B cell (primary cell): ENCODE measurements at regions not wholly inside any gene's neighbourhood (a gene's known extent, or its start where the extent isn't known, plus 50 kb on each side); places are given as distances from the start of the nearest gene placed in this dataset.

Experiments
- ATAC-seq: fragments of 200-7000 bp; cut with Tn5 transposase; one replicate; pipeline ENCODE4 v1.10.0; 2021; ENCODE audit warnings: low read depth, mild to moderate bottlenecking, moderate number of reproducible peaks, moderate library complexity
- CTCF ChIA-PET: fragments of 350-600 bp; sonication (Branson Sonifier 250); formaldehyde crosslinking; loops from one replicate; lab custom pipeline; 2021; ENCODE audit warnings: antibody characterized with exemption, inconsistent platforms; lab: Charles Lee
- POLR2A ChIA-PET: fragments of 350-600 bp; sonication (Branson Sonifier 250); formaldehyde crosslinking; loops from one replicate; lab custom pipeline; 2021; ENCODE audit warnings: antibody characterized with exemption; lab: Charles Lee
- DNase-seq: peaks from one replicate; pipeline ENCODE4 v3.0.0; 2013
- H2AFZ ChIP-seq: 2 replicates; pipeline ENCODE4 v1.6.1; 2012; ENCODE audit warnings: mild to moderate bottlenecking, low read depth, low read length; ENCODE audit not compliant: insufficient read depth, poor library complexity, severe bottlenecking
- H3K27ac ChIP-seq, 2 donors: 1 replicate in 1 of 2; 2 replicates in 1 of 2; pipeline ENCODE4 v1.5.1; 2012 to 2013; ENCODE audit warnings: low read length in 2 of 2, mild to moderate bottlenecking in 2 of 2, moderate library complexity in 1 of 2
- H3K27me3 ChIP-seq, 4 experiments: fragments of 200-600 bp in 1 of 4; sonication (generic) in 1 of 4; replicated peaks in 1 of 4; 1 replicate in 2 of 4; 2 replicates in 2 of 4; pipeline versions ENCODE4 v1.6.1 to v1.7.0; 2013 to 2016; ENCODE audit warnings: low read length in 3 of 4, mild to moderate bottlenecking in 2 of 4, mixed read lengths in 1 of 4, moderate library complexity in 1 of 4; ENCODE audit not compliant: insufficient read depth in 4 of 4, control insufficient read depth in 3 of 4; ENCODE audit errors: control extremely low read depth in 1 of 4
- H3K36me3 ChIP-seq, 2 experiments: replicated peaks in 1 of 2; 1 replicate in 1 of 2; 2 replicates in 1 of 2; pipeline versions ENCODE4 v1.6.1 to v1.7.1; 2013; ENCODE audit warnings: low read length in 1 of 2; ENCODE audit not compliant: insufficient read depth in 2 of 2, control insufficient read depth in 1 of 2; ENCODE audit errors: control extremely low read depth in 1 of 2, extremely low read depth in 1 of 2
- H3K4me1 ChIP-seq, 2 donors: fragments of 200-600 bp in 1 of 2; sonication (generic) in 1 of 2; 1 replicate in 1 of 2; 2 replicates in 1 of 2; pipeline versions ENCODE4 v1.5.1 to v1.6.1; 2013 to 2017; ENCODE audit warnings: low read length in 2 of 2; ENCODE audit not compliant: control insufficient read depth in 2 of 2, insufficient read depth in 2 of 2
- H3K4me2 ChIP-seq: replicated peaks from 2 replicates; pipeline ENCODE3; 2012; ENCODE audit warnings: mild to moderate bottlenecking, low read depth, low read length; ENCODE audit not compliant: poor library complexity, severe bottlenecking
- H3K4me3 ChIP-seq, 5 experiments: fragments of 200-600 bp in 1 of 5; sonication (generic) in 1 of 5; 1 replicate in 3 of 5; 2 replicates in 2 of 5; pipeline versions ENCODE4 v1.5.1 to v1.7.0; 2011 to 2016; ENCODE audit warnings: low read length in 4 of 5, mild to moderate bottlenecking in 4 of 5, low read depth in 2 of 5, control low read depth in 1 of 5, moderate library complexity in 1 of 5; ENCODE audit not compliant: insufficient read depth in 1 of 5; ENCODE audit errors: control extremely low read depth in 1 of 5, extremely low read depth in 1 of 5
- H3K79me2 ChIP-seq: fragments of 200-600 bp; sonication (generic); one replicate; pipeline ENCODE4 v1.6.0; 2016; ENCODE audit warnings: low read length; ENCODE audit not compliant: control insufficient read depth, insufficient read depth
- H3K9ac ChIP-seq: fragments of 200-600 bp; sonication (generic); 2 replicates; pipeline ENCODE4 v1.6.1; 2017; ENCODE audit warnings: mild to moderate bottlenecking, low read length, moderate library complexity
- H3K9me3 ChIP-seq, 3 donors: one replicate each; pipeline versions ENCODE4 v1.6.1 to v1.7.1; 2013; ENCODE audit warnings: low read length in 2 of 3; ENCODE audit not compliant: control insufficient read depth in 2 of 3, insufficient read depth in 1 of 3; ENCODE audit errors: control extremely low read depth in 1 of 3
- H4K20me1 ChIP-seq: 2 replicates; pipeline ENCODE4 v1.6.0; 2012; ENCODE audit warnings: mild to moderate bottlenecking, low read length; ENCODE audit not compliant: insufficient read depth, control insufficient read depth, poor library complexity, severe bottlenecking
- H3K27ac Mint-ChIP-seq: one replicate; pipeline ENCODE4 v1.8.0; 2021; ENCODE audit warnings: mixed read lengths
- H3K27me3 Mint-ChIP-seq: one replicate; pipeline ENCODE4 v1.8.0; 2021; ENCODE audit warnings: mixed read lengths
- H3K4me1 Mint-ChIP-seq: one replicate; pipeline ENCODE4 v1.8.0; 2021; ENCODE audit warnings: mixed read lengths
- H3K4me3 Mint-ChIP-seq: one replicate; pipeline ENCODE4 v1.8.0; 2021; ENCODE audit warnings: mixed read lengths
- H3K9me3 Mint-ChIP-seq: one replicate; pipeline ENCODE4 v1.8.0; 2022; ENCODE audit warnings: mixed read lengths; ENCODE audit not compliant: insufficient read depth
- EZH2 ChIP-seq: IDR thresholded peaks from 2 replicates; pipeline ENCODE4 v1.6.1; 2012; ENCODE audit warnings: borderline replicate concordance, low read depth, mild to moderate bottlenecking, moderate library complexity, low read length; ENCODE audit not compliant: insufficient read depth, poor library complexity, severe bottlenecking
- WGBS: methylation state at CpG from one replicate; pipeline ENCODE4 v1.1.5; 2013; ENCODE audit warnings: missing lambda C conversion rate; ENCODE audit not compliant: insufficient coverage; 5-methylcytosine and 5-hydroxymethylcytosine counted together
- intact Hi-C: fragments of 100-400 bp; cut with micrococcal nuclease; formaldehyde crosslinking; loops from one replicate; pipeline ENCODE4 v1.10.0; 2022
- TF ChIP-seq, protein P1 (sequence below): fragments of 200-600 bp; IDR thresholded peaks from one replicate; pipeline ENCODE4 v1.8.0; 2022; ENCODE audit warnings: antibody characterized with exemption, mild to moderate bottlenecking

DNA sequence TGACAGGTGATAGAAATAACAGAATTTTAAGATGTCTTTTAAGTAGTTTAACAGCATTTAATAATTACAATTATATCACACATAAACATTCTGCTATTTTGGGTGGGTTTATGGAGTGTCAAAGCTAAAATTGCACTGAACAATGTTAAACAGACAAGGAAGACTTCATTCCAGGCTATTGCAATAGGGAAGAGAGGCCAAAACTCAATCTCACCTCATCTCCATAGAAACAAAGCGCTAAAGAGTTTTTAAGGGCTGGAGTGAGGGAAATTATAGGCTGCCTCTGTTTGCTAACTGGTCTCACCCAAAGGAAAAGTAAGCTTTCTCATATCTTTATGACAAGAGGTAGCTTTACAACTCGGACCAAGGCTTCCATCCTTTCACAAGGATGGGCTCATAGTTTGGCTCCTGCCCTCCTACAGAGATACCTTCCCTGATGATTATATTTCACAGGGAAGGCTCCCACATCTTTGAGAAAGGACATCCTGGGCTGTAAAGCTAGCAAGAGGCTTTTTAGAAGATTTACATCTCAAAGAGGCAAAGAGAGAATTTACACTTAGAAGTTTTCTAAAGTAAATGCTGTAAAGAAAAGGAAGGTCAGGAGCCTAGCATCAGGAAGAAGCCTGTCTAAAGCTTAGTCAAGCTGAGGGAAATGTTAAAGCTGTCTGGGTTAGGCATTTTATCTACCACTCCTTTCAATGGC lies 350.2 kb upstream of the IMPG1 start:
- no peaks in the 10 kb centered on the region for H3K27me3 ChIP-seq
- WGBS, result no CpG with 5 or more reads among the region's 2 CpGs
- ChIA-PET CTCF (no interaction called here), POLR2A (no interaction called here)
- ATAC-seq (no peak), DNase-seq (no peak)
- Mint-ChIP-seq H3K4me3 (no peak overlapping the region), H3K9me3 (peaks cover 10% of the 10 kb centered on the region), H3K4me1 (no peaks in the 10 kb centered on the region), H3K27me3 (no peaks in the 10 kb centered on the region), H3K27ac (no peak overlapping the region)
- H3K36me3 ChIP-seq, result no peaks in the 10 kb centered on the region
- H3K4me3 ChIP-seq, result no peak overlapping the region
- H3K27ac ChIP-seq, result no peak overlapping the region
- no peaks in the 10 kb centered on the region for H3K79me2 ChIP-seq
- no peak overlapping the region for H2AFZ ChIP-seq
- no peak for TF ChIP-seq EZH2
- TF ChIP-seq, protein P1, sequence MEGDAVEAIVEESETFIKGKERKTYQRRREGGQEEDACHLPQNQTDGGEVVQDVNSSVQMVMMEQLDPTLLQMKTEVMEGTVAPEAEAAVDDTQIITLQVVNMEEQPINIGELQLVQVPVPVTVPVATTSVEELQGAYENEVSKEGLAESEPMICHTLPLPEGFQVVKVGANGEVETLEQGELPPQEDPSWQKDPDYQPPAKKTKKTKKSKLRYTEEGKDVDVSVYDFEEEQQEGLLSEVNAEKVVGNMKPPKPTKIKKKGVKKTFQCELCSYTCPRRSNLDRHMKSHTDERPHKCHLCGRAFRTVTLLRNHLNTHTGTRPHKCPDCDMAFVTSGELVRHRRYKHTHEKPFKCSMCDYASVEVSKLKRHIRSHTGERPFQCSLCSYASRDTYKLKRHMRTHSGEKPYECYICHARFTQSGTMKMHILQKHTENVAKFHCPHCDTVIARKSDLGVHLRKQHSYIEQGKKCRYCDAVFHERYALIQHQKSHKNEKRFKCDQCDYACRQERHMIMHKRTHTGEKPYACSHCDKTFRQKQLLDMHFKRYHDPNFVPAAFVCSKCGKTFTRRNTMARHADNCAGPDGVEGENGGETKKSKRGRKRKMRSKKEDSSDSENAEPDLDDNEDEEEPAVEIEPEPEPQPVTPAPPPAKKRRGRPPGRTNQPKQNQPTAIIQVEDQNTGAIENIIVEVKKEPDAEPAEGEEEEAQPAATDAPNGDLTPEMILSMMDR, result no peak
- no peak overlapping the region for H3K4me2 ChIP-seq
- intact Hi-C loops, result no loop called here
- H4K20me1 ChIP-seq, result no peaks in the 10 kb centered on the region
- H3K9me3 ChIP-seq, result no peaks in the 10 kb centered on the region
- H3K9ac ChIP-seq, result no peak overlapping the region
- H3K4me1 ChIP-seq, result no peaks in the 10 kb centered on the region

DNA sequence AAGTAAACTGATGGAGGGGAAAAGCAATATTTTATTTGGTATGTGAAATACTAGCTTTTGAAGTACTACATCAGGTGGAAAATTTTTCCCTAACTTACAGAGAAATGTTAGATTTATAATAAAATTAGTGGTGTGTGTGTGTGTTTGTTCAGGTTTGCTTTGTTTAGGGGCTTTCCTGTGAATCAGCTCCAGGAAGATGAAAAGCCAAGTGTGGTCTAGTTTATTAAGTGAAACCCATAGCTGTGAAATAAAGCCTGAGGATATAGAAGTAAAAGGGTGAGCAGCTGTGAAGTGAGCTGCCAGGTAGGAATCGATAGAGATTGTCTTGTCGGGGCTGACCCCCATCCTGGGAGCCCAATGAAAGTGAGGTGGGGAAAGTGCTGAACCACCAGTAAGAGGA lies 347.6 kb upstream of the IMPG1 start:
- intact Hi-C loops, result no loop called here
- H3K4me2 ChIP-seq, result no peak overlapping the region
- ATAC-seq (no peak), DNase-seq (no peak)
- H3K9me3 ChIP-seq, result no peaks in the 10 kb centered on the region
- H3K79me2 ChIP-seq, result no peaks in the 10 kb centered on the region
- H3K27ac ChIP-seq, result no peak overlapping the region
- H3K36me3 ChIP-seq, result no peaks in the 10 kb centered on the region
- ChIA-PET POLR2A (no interaction called here), CTCF (no interaction called here)
- TF ChIP-seq EZH2, result no peak
- TF ChIP-seq, protein P1, result no peak
- no peak overlapping the region for H3K4me3 ChIP-seq
- no peak overlapping the region for H3K4me3 Mint-ChIP-seq
- no peaks in the 10 kb centered on the region for H3K4me1 ChIP-seq
- no peaks in the 10 kb centered on the region for H4K20me1 ChIP-seq
- H3K27ac Mint-ChIP-seq, result no peak overlapping the region
- H3K27me3 Mint-ChIP-seq, result no peaks in the 10 kb centered on the region
- WGBS, result 94% methylated on average over 2 of the region's 2 CpGs
- H2AFZ ChIP-seq, result no peak overlapping the region
- no peaks in the 10 kb centered on the region for H3K4me1 Mint-ChIP-seq
- H3K9me3 Mint-ChIP-seq, result peaks cover 10% of the 10 kb centered on the region
- no peak overlapping the region for H3K9ac ChIP-seq
- H3K27me3 ChIP-seq, result no peaks in the 10 kb centered on the region
